ENCODE measurements at regions not wholly inside any gene's neighbourhood (a gene's known extent, or its start where the extent isn't known, plus 50 kb on each side); places are given as distances from the start of the nearest gene placed in this dataset.

- Histone ChIP-seq H3K9ac (no peak overlapping the region), H3K4me1 (ENCODE audit: low read depth, poor library complexity, severe bottlenecking) (no peaks in the 10 kb centered on the region), H3K27me3 (ENCODE audit: insufficient read depth, low read depth) (no peaks in the 10 kb centered on the region), H3K4me2 (no peak overlapping the region), H4K20me1 (ENCODE audit: insufficient read depth) (no peaks in the 10 kb centered on the region), H3K27ac (no peak overlapping the region), H2AFZ (ENCODE audit: low read depth) (no peak overlapping the region), H3K36me3 (ENCODE audit: insufficient read depth) (no peaks in the 10 kb centered on the region), H3K79me2 (ENCODE audit: insufficient read depth, low read depth) (no peaks in the 10 kb centered on the region), H3K4me3 (IDR thresholded peaks at IDR 0.05; ENCODE audit: insufficient read depth, low read depth, low read length) (no peak overlapping the region)
- TF ChIP-seq, protein P1, sequence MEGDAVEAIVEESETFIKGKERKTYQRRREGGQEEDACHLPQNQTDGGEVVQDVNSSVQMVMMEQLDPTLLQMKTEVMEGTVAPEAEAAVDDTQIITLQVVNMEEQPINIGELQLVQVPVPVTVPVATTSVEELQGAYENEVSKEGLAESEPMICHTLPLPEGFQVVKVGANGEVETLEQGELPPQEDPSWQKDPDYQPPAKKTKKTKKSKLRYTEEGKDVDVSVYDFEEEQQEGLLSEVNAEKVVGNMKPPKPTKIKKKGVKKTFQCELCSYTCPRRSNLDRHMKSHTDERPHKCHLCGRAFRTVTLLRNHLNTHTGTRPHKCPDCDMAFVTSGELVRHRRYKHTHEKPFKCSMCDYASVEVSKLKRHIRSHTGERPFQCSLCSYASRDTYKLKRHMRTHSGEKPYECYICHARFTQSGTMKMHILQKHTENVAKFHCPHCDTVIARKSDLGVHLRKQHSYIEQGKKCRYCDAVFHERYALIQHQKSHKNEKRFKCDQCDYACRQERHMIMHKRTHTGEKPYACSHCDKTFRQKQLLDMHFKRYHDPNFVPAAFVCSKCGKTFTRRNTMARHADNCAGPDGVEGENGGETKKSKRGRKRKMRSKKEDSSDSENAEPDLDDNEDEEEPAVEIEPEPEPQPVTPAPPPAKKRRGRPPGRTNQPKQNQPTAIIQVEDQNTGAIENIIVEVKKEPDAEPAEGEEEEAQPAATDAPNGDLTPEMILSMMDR (conservative IDR thresholded peaks at IDR 0.05; ENCODE audit: low read depth, low read length): no peak
These were observed 544.2 kb upstream of the FRG1 start for GRCh38 chr4:189396435-189396834.

DNA sequence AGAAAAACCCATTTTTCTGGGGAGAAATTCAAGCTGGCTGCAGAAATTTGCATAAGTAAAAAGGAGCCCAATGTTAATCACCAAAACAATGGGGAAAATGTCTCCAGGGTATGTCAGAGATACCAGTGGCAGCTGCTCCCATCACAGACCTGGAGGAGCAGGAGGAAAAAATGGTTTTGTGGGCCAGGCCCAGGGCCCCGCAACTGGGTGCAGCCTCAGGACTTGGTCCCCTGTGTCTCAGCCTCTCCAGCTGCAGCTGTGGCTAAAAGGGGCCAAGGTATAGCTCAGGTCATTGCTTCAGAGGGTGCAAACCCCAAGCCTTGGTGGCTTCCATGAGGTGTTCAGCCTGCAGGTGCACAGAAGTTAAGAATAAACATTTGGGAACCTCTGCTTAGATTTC, 536.4 kb upstream of the FRG1 start:
- H2AFZ ChIP-seq (ENCODE audit: low read depth): no peak overlapping the region
- no peaks in the 10 kb centered on the region for H3K4me1 ChIP-seq (ENCODE audit: low read depth, poor library complexity, severe bottlenecking)
- no peaks in the 10 kb centered on the region for H3K27me3 ChIP-seq (ENCODE audit: insufficient read depth, low read depth)
- H4K20me1 ChIP-seq (ENCODE audit: insufficient read depth): no peaks in the 10 kb centered on the region
- H3K4me3 ChIP-seq (IDR thresholded peaks at IDR 0.05; ENCODE audit: insufficient read depth, low read depth, low read length): no peak overlapping the region
- H3K27ac ChIP-seq: no peak overlapping the region
- no peak overlapping the region for H3K4me2 ChIP-seq
- no peak overlapping the region for H3K9ac ChIP-seq
- no peaks in the 10 kb centered on the region for H3K79me2 ChIP-seq (ENCODE audit: insufficient read depth, low read depth)
- TF ChIP-seq, protein P1 (conservative IDR thresholded peaks at IDR 0.05; ENCODE audit: low read depth, low read length): no peak
- H3K36me3 ChIP-seq (ENCODE audit: insufficient read depth): no peaks in the 10 kb centered on the region

DNA sequence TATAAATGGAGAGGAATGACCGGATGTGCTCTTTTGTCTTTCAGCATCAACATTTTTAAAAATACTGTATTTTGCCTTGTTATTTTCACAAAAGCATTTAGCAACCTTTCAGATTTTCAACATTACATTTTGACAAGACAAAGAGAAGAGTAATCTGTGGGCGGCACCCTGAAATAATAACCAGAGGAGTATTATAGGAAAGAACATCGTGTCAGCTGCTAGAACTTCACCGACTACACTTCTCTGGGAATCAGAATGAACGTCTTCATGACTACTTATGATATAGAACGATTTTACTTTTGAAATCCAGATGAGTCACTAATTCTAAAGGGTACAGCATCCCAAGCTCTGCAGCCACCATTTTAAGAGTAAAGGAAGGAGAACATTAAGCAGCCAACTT, 531.5 kb upstream of the FRG1 start:
- no peak overlapping the region for H3K27ac ChIP-seq
- no peak overlapping the region for H2AFZ ChIP-seq (ENCODE audit: low read depth)
- H3K27me3 ChIP-seq (ENCODE audit: insufficient read depth, low read depth): no peaks in the 10 kb centered on the region
- no peak overlapping the region for H3K9ac ChIP-seq
- no peaks in the 10 kb centered on the region for H3K36me3 ChIP-seq (ENCODE audit: insufficient read depth)
- H4K20me1 ChIP-seq (ENCODE audit: insufficient read depth): no peaks in the 10 kb centered on the region
- no peak overlapping the region for H3K4me2 ChIP-seq
- no peaks in the 10 kb centered on the region for H3K4me1 ChIP-seq (ENCODE audit: low read depth, poor library complexity, severe bottlenecking)
- H3K4me3 ChIP-seq (IDR thresholded peaks at IDR 0.05; ENCODE audit: insufficient read depth, low read depth, low read length): no peak overlapping the region
- no peaks in the 10 kb centered on the region for H3K79me2 ChIP-seq (ENCODE audit: insufficient read depth, low read depth)
- TF ChIP-seq, protein P1 (conservative IDR thresholded peaks at IDR 0.05; ENCODE audit: low read depth, low read length): no peak

DNA sequence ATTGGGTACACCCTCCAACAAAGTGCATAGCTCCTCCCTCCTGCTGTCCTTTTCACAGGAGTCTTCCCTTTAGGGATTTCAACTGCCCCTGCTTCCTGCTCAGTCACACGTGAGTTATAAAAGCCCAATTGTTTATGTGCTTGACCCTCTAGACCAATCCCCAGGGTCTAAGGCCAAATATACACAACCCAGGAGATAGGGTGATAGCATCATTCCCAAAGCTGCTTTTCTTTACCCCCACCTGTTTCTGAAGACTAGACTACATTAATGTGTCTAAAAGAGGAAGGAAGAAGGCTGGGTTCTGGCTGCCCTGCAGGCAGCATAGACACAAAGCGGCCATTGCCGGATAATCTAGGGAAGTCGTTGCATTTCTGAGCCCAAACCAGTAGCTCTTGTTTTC, 526.7 kb upstream of the FRG1 start:
- no peak overlapping the region for H3K9ac ChIP-seq
- no peaks in the 10 kb centered on the region for H3K27me3 ChIP-seq (ENCODE audit: insufficient read depth, low read depth)
- no peak overlapping the region for H3K27ac ChIP-seq
- H4K20me1 ChIP-seq (ENCODE audit: insufficient read depth): no peaks in the 10 kb centered on the region
- H3K4me2 ChIP-seq: no peak overlapping the region
- H3K4me1 ChIP-seq (ENCODE audit: low read depth, poor library complexity, severe bottlenecking): no peaks in the 10 kb centered on the region
- TF ChIP-seq, protein P1 (conservative IDR thresholded peaks at IDR 0.05; ENCODE audit: low read depth, low read length): no peak
- no peak overlapping the region for H2AFZ ChIP-seq (ENCODE audit: low read depth)
- H3K4me3 ChIP-seq (IDR thresholded peaks at IDR 0.05; ENCODE audit: insufficient read depth, low read depth, low read length): no peak overlapping the region
- no peaks in the 10 kb centered on the region for H3K36me3 ChIP-seq (ENCODE audit: insufficient read depth)
- no peaks in the 10 kb centered on the region for H3K79me2 ChIP-seq (ENCODE audit: insufficient read depth, low read depth)

GRCh38 chr4:189420572-189420971, 520.1 kb upstream of the FRG1 start:
- no peaks in the 10 kb centered on the region for H4K20me1 ChIP-seq (ENCODE audit: insufficient read depth)

More at GRCh38 chr4:189420572-189420971, 520.1 kb upstream of the FRG1 start:
- H2AFZ ChIP-seq (ENCODE audit: low read depth): no peak overlapping the region
- no peaks in the 10 kb centered on the region for H3K27me3 ChIP-seq (ENCODE audit: insufficient read depth, low read depth)
- H3K4me1 ChIP-seq (ENCODE audit: low read depth, poor library complexity, severe bottlenecking): no peaks in the 10 kb centered on the region
- no peaks in the 10 kb centered on the region for H3K79me2 ChIP-seq (ENCODE audit: insufficient read depth, low read depth)
- no peak overlapping the region for H3K4me2 ChIP-seq
- no peak overlapping the region for H3K27ac ChIP-seq
- H3K36me3 ChIP-seq (ENCODE audit: insufficient read depth): no peaks in the 10 kb centered on the region
- TF ChIP-seq, protein P1 (conservative IDR thresholded peaks at IDR 0.05; ENCODE audit: low read depth, low read length): no peak
- no peak overlapping the region for H3K4me3 ChIP-seq (IDR thresholded peaks at IDR 0.05; ENCODE audit: insufficient read depth, low read depth, low read length)
- no peak overlapping the region for H3K9ac ChIP-seq
